SK-N-SH treated with all-trans-retinoic acid at 6 μM for 48 hours (cell line): ENCODE measurements at regions not wholly inside any gene's neighbourhood (a gene's known extent, or its start where the extent isn't known, plus 50 kb on each side); places are given as distances from the start of the nearest gene placed in this dataset.

Source experiments
- BACH2 ChIP-seq: fragments of 250-450 bp; sonication (Bioruptor Pico); IDR thresholded peaks from 2 replicates; pipeline ENCODE4 v1.9.0; 2021; ENCODE audit warnings: mild to moderate bottlenecking, borderline replicate concordance
- SNAI2 ChIP-seq: fragments of 250-450 bp; sonication (Bioruptor Pico); IDR thresholded peaks from 2 replicates; pipeline ENCODE4 v1.5.0; 2020; ENCODE audit warnings: mild to moderate bottlenecking, moderate library complexity
- TCF4 ChIP-seq: fragments of 250-450 bp; sonication (Bioruptor Pico); IDR thresholded peaks from 2 replicates; pipeline ENCODE4 v1.8.0; 2021; ENCODE audit warnings: mild to moderate bottlenecking, moderate library complexity, borderline replicate concordance
- ZC3H10 ChIP-seq: fragments of 250-450 bp; sonication (Bioruptor Pico); IDR thresholded peaks from 2 replicates; pipeline ENCODE4 v1.5.1; 2021; ENCODE audit warnings: mild to moderate bottlenecking, moderate library complexity
- ZNF8 ChIP-seq: fragments of 450-650 bp; formaldehyde crosslinking; IDR thresholded peaks from 2 replicates; pipeline ENCODE4 v1.5.0; 2020; ENCODE audit warnings: mild to moderate bottlenecking, moderate library complexity
- TF ChIP-seq, protein P1 (sequence below): fragments of 250-450 bp; sonication (Bioruptor Pico); IDR thresholded peaks from 2 replicates; pipeline ENCODE4 v1.8.0; 2021; ENCODE audit warnings: low read depth, mild to moderate bottlenecking, moderate library complexity, borderline replicate concordance
- TF ChIP-seq, protein P2 (sequence below): fragments of 250-450 bp; sonication (Bioruptor Pico); IDR thresholded peaks from 2 replicates; pipeline ENCODE4 v1.5.1; 2020; ENCODE audit warnings: low read depth, mild to moderate bottlenecking, moderate library complexity
- TF ChIP-seq, protein P3 (sequence below): fragments of 250-450 bp; sonication (Bioruptor Pico); IDR thresholded peaks from 2 replicates; pipeline ENCODE4 v1.5.0; 2020; ENCODE audit warnings: mild to moderate bottlenecking, moderate library complexity

DNA sequence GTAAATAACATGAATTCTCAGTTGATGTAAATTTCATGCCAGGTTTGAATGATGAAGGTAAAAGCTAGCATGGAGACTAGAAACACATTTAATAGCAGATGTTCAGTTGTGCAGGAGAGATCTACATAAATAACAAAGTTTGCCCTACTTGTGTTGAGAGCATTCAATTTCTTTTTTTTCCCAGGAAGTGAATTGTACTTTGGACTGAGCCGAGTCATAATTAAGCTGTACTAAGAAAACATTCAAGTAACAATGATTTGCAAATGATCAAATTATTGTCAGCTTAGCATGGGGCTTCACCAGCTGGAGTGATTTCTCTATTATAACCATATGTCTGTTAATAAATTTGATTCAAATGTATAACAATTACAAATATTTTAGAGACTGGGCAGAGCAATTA lies 893.5 kb upstream of the MAP3K7 start:
- TF ChIP-seq ZNF8 (CRISPR knock-in tag), result no peak
- no peak for TF ChIP-seq SNAI2 (CRISPR knock-in tag)
- TF ChIP-seq, protein P1, sequence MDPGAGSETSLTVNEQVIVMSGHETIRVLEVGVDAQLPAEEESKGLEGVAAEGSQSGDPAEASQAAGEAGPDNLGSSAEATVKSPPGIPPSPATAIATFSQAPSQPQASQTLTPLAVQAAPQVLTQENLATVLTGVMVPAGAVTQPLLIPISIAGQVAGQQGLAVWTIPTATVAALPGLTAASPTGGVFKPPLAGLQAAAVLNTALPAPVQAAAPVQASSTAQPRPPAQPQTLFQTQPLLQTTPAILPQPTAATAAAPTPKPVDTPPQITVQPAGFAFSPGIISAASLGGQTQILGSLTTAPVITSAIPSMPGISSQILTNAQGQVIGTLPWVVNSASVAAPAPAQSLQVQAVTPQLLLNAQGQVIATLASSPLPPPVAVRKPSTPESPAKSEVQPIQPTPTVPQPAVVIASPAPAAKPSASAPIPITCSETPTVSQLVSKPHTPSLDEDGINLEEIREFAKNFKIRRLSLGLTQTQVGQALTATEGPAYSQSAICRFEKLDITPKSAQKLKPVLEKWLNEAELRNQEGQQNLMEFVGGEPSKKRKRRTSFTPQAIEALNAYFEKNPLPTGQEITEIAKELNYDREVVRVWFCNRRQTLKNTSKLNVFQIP (CRISPR knock-in tag), result no peak
- no peak for TF ChIP-seq TCF4
- no peak for TF ChIP-seq BACH2 (CRISPR knock-in tag)
- TF ChIP-seq, protein P2, sequence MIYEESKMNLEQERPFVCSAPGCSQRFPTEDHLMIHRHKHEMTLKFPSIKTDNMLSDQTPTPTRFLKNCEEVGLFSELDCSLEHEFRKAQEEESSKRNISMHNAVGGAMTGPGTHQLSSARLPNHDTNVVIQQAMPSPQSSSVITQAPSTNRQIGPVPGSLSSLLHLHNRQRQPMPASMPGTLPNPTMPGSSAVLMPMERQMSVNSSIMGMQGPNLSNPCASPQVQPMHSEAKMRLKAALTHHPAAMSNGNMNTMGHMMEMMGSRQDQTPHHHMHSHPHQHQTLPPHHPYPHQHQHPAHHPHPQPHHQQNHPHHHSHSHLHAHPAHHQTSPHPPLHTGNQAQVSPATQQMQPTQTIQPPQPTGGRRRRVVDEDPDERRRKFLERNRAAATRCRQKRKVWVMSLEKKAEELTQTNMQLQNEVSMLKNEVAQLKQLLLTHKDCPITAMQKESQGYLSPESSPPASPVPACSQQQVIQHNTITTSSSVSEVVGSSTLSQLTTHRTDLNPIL (CRISPR knock-in tag), result no peak
- TF ChIP-seq ZC3H10 (CRISPR knock-in tag), result no peak
- TF ChIP-seq, protein P3, sequence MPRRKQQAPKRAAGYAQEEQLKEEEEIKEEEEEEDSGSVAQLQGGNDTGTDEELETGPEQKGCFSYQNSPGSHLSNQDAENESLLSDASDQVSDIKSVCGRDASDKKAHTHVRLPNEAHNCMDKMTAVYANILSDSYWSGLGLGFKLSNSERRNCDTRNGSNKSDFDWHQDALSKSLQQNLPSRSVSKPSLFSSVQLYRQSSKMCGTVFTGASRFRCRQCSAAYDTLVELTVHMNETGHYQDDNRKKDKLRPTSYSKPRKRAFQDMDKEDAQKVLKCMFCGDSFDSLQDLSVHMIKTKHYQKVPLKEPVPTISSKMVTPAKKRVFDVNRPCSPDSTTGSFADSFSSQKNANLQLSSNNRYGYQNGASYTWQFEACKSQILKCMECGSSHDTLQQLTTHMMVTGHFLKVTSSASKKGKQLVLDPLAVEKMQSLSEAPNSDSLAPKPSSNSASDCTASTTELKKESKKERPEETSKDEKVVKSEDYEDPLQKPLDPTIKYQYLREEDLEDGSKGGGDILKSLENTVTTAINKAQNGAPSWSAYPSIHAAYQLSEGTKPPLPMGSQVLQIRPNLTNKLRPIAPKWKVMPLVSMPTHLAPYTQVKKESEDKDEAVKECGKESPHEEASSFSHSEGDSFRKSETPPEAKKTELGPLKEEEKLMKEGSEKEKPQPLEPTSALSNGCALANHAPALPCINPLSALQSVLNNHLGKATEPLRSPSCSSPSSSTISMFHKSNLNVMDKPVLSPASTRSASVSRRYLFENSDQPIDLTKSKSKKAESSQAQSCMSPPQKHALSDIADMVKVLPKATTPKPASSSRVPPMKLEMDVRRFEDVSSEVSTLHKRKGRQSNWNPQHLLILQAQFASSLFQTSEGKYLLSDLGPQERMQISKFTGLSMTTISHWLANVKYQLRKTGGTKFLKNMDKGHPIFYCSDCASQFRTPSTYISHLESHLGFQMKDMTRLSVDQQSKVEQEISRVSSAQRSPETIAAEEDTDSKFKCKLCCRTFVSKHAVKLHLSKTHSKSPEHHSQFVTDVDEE, result no peak
